Neural cell (in vitro differentiated cells): ENCODE measurements at regions not wholly inside any gene's neighbourhood (a gene's known extent, or its start where the extent isn't known, plus 50 kb on each side); places are given as distances from the start of the nearest gene placed in this dataset.

Experiments
- EP300 ChIP-seq: fragments of 450-650 bp; conservative IDR thresholded peaks from 2 replicates; pipeline ENCODE4 v1.6.1; 2014; ENCODE audit warnings: antibody characterized with exemption, mild to moderate bottlenecking, moderate library complexity; ENCODE audit not compliant: poor library complexity, severe bottlenecking
- EZH2 ChIP-seq: fragments of 200-600, 300-800 bp; shearing (Covaris generic), sonication (generic); IDR thresholded peaks from 2 replicates; pipeline ENCODE4 v1.6.1; 2014; ENCODE audit warnings: antibody characterized with exemption, low read length, borderline replicate concordance, mild to moderate bottlenecking; ENCODE audit not compliant: insufficient read depth, poor library complexity, severe bottlenecking
- POLR2AphosphoS5 ChIP-seq: IDR thresholded peaks from 2 replicates; pipeline ENCODE4 v1.6.1; 2012
- REST ChIP-seq: IDR thresholded peaks from 2 replicates; pipeline ENCODE4 v1.6.1; 2012; ENCODE audit warnings: borderline replicate concordance
- SMC3 ChIP-seq: fragments of 450-650 bp; conservative IDR thresholded peaks from 2 replicates; pipeline ENCODE4 v1.6.1; 2014; ENCODE audit warnings: antibody characterized with exemption, mild to moderate bottlenecking, moderate library complexity; ENCODE audit not compliant: poor library complexity
- TAF1 ChIP-seq: IDR thresholded peaks from 2 replicates; pipeline ENCODE4 v1.6.1; 2012; ENCODE audit warnings: low read depth
- TF ChIP-seq, protein P1 (sequence below): fragments of 450-650 bp; IDR thresholded peaks from 2 replicates; pipeline ENCODE4 v1.5.1; 2014; ENCODE audit warnings: antibody characterized with exemption, mild to moderate bottlenecking, moderate library complexity; ENCODE audit not compliant: poor library complexity, severe bottlenecking

- TF ChIP-seq, protein P1, sequence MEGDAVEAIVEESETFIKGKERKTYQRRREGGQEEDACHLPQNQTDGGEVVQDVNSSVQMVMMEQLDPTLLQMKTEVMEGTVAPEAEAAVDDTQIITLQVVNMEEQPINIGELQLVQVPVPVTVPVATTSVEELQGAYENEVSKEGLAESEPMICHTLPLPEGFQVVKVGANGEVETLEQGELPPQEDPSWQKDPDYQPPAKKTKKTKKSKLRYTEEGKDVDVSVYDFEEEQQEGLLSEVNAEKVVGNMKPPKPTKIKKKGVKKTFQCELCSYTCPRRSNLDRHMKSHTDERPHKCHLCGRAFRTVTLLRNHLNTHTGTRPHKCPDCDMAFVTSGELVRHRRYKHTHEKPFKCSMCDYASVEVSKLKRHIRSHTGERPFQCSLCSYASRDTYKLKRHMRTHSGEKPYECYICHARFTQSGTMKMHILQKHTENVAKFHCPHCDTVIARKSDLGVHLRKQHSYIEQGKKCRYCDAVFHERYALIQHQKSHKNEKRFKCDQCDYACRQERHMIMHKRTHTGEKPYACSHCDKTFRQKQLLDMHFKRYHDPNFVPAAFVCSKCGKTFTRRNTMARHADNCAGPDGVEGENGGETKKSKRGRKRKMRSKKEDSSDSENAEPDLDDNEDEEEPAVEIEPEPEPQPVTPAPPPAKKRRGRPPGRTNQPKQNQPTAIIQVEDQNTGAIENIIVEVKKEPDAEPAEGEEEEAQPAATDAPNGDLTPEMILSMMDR = no peak
- TF ChIP-seq POLR2AphosphoS5 (no peak), EZH2 (no peak), TAF1 (no peak), EP300 (no peak), REST (no peak), SMC3 (no peak)
These were observed 129.0 kb downstream of the LYPLAL1 start for GRCh38 chr1:219302697-219303096.
